Gastrocnemius medialis (tissue), 4 donors: ENCODE measurements at regions not wholly inside any gene's neighbourhood (a gene's known extent, or its start where the extent isn't known, plus 50 kb on each side); places are given as distances from the start of the nearest gene placed in this dataset.

Source experiments
- ATAC-seq, 2 donors: fragments of 150-250 bp; one replicate each; pipeline ENCODE4 v1.9.1; 2016
- DNase-seq, 2 donors: peaks; one replicate each; pipeline ENCODE4 v3.0.0-alpha.2; 2019
- H3K27ac ChIP-seq, 4 donors: fragments of 200-600 bp; sonication (generic); 1 replicate in 1 of 4; 2 replicates in 3 of 4; pipeline ENCODE4 v1.5.1; 2016 to 2018; ENCODE audit warnings: mild to moderate bottlenecking in 2 of 4, moderate library complexity in 1 of 4
- H3K27me3 ChIP-seq, 3 donors: fragments of 200-600 bp; sonication (generic) in 2 of 3; 1 replicate in 1 of 3; 2 replicates in 2 of 3; pipeline versions ENCODE4 v1.5.1 to v1.6.0; 2016 to 2019; ENCODE audit warnings: mild to moderate bottlenecking in 1 of 3, moderate library complexity in 1 of 3
- H3K36me3 ChIP-seq, 2 donors: fragments of 200-600 bp; sonication (generic) in 1 of 2; one replicate each; pipeline ENCODE4 v1.5.1; 2017 to 2018
- H3K4me1 ChIP-seq, 2 donors: fragments of 200-600 bp; sonication (generic) in 1 of 2; one replicate each; pipeline ENCODE4 v1.5.1; 2016 to 2017; ENCODE audit warnings: mild to moderate bottlenecking in 2 of 2
- H3K4me3 ChIP-seq, 4 donors: fragments of 200-600 bp; sonication (generic) in 3 of 4; 1 replicate in 1 of 4; 2 replicates in 3 of 4; pipeline ENCODE4 v1.5.1; 2016 to 2019; ENCODE audit warnings: mild to moderate bottlenecking in 2 of 4
- H3K9me3 ChIP-seq, 3 donors: fragments of 200-600 bp; sonication (generic) in 2 of 3; 1 replicate in 1 of 3; 2 replicates in 2 of 3; pipeline ENCODE4 v1.5.1; 2016 to 2019
- POLR2A ChIP-seq, 2 donors: fragments of 450-650 bp; IDR thresholded peaks; one replicate each; pipeline ENCODE4 v1.6.1; 2017; ENCODE audit warnings: antibody characterized with exemption in 2 of 2, mild to moderate bottlenecking in 2 of 2, moderate library complexity in 2 of 2
- in situ Hi-C, 4 donors: fragments of 200-750 bp; cut with MboI; loops; one replicate each; pipeline versions ENCODE4 v1.15.0 to v1.8.0; 2017; ENCODE audit warnings: low sequenced_read_pairs in 4 of 4
- intact Hi-C: fragments of 100-400 bp; cut with DNase I; formaldehyde crosslinking; loops from one replicate; pipeline ENCODE4 v1.15.1; 2023; ENCODE audit warnings: low total_unique reads
- TF ChIP-seq, protein P1 (sequence below), 5 experiments: fragments of 450-650 bp in 3 of 5; fragments of 200-600 bp in 2 of 5; sonication (generic) in 2 of 5; IDR thresholded peaks in 4 of 5; conservative IDR thresholded peaks in 1 of 5; 1 replicate in 4 of 5; 2 replicates in 1 of 5; pipeline ENCODE4 v1.5.1; 2016 to 2019; ENCODE audit warnings: antibody characterized with exemption in 5 of 5, mild to moderate bottlenecking in 3 of 5, moderate library complexity in 3 of 5

DNA sequence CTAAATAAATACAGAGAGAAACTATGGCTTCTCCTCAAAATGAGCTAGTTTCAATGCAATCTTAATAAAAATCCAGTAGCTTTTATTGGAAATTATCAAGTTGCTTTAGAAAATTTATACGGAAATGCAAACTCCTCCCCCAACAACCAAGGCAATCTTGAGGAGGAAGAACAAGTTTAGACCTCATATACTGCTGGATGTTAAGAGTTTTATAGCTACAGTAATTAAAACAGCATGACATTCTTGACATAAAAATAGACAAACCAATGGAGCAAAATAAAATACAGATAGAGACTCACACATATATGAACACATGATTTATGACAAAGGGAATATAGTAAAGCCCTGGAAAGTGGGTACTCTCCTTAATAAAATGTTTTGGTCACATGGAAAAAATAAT, 368.7 kb downstream of the C12orf75 start:
- in situ Hi-C loops = no loop called here
- Histone ChIP-seq H3K36me3 (no peaks in the 10 kb centered on the region), H3K27me3 (no peaks in the 10 kb centered on the region), H3K4me3 (no peak overlapping the region), H3K9me3 (no peaks in the 10 kb centered on the region), H3K27ac (no peak overlapping the region), H3K4me1 (no peaks in the 10 kb centered on the region)
- no peak for TF ChIP-seq POLR2A (IDR thresholded peaks at IDR 0.05)
- TF ChIP-seq, protein P1, sequence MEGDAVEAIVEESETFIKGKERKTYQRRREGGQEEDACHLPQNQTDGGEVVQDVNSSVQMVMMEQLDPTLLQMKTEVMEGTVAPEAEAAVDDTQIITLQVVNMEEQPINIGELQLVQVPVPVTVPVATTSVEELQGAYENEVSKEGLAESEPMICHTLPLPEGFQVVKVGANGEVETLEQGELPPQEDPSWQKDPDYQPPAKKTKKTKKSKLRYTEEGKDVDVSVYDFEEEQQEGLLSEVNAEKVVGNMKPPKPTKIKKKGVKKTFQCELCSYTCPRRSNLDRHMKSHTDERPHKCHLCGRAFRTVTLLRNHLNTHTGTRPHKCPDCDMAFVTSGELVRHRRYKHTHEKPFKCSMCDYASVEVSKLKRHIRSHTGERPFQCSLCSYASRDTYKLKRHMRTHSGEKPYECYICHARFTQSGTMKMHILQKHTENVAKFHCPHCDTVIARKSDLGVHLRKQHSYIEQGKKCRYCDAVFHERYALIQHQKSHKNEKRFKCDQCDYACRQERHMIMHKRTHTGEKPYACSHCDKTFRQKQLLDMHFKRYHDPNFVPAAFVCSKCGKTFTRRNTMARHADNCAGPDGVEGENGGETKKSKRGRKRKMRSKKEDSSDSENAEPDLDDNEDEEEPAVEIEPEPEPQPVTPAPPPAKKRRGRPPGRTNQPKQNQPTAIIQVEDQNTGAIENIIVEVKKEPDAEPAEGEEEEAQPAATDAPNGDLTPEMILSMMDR (IDR thresholded peaks at IDR 0.05 in 4 of 5, conservative IDR thresholded peaks at IDR 0.05 in 1 of 5) = no peak
- no peak for DNase-seq
- ATAC-seq = no peak
- intact Hi-C loops = no loop called here

GRCh38 chr12:105704787-105705186, 374.3 kb downstream of the C12orf75 start:
- Histone ChIP-seq H3K4me1 (peaks cover 17 to 22% of the 10 kb centered on the region in 2 donors), H3K4me3 (no peak overlapping the region), H3K36me3 (no peaks in the 10 kb centered on the region), H3K27me3 (no peaks in the 10 kb centered on the region), H3K27ac (peak overlapping the region in 1 of 4 donors; percentile 73), H3K9me3 (no peaks in the 10 kb centered on the region)
- ATAC-seq (no peak), DNase-seq (no peak)
- intact Hi-C loops (loop anchor here (2.0 to 10.0 kb wide), 3 partner anchors 110 to 503 kb away; no protein-coding TSS in a partner anchor), in situ Hi-C loops (loop anchor here (5.0 to 10.0 kb wide), 3 partner anchors 430 to 438 kb away; partner anchors contain the start of gene NUAK1 (in 3 of the 4))
- no peak for TF ChIP-seq POLR2A (IDR thresholded peaks at IDR 0.05)
- TF ChIP-seq, protein P1 (IDR thresholded peaks at IDR 0.05 in 4 of 5, conservative IDR thresholded peaks at IDR 0.05 in 1 of 5) = no peak

DNA sequence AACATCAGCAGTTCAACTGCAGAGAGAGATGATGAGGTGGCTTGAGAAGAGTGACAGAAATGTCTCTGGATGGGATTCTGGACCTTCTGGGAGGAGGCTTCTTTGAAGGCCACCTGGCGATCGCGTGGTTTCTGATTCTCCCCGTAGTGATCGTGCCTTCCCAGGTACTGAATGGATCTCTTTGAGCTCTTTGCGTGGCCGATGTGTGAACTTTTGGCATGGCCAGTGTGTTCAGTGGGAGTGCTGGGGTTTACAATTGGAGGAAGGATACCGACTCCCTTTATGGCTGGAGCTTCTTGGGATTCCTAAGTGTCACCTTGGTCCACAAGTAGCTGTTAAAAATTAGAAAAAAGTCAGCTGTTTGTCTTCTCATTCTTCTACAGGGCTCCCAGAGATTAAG, 374.7 kb downstream of the C12orf75 start:
- intact Hi-C loops = loop anchor here (2.0 to 10.0 kb wide), 3 partner anchors 110 to 502 kb away; no protein-coding TSS in a partner anchor
- in situ Hi-C loops = loop anchor here (5.0 to 10.0 kb wide), 3 partner anchors 430 to 437 kb away; partner anchors contain the start of gene NUAK1 (in 3 of the 4)
- Histone ChIP-seq H3K27me3 (no peaks in the 10 kb centered on the region), H3K27ac (peak overlapping the region; percentile 73 to 85 (median 76)), H3K4me1 (peaks cover 17 to 22% of the 10 kb centered on the region in 2 donors), H3K9me3 (no peaks in the 10 kb centered on the region), H3K4me3 (no peak overlapping the region), H3K36me3 (no peaks in the 10 kb centered on the region)
- TF ChIP-seq, protein P1 (IDR thresholded peaks at IDR 0.05 in 4 of 5, conservative IDR thresholded peaks at IDR 0.05 in 1 of 5) = no peak
- TF ChIP-seq POLR2A (IDR thresholded peaks at IDR 0.05) = no peak
- ATAC-seq (no peak), DNase-seq (no peak)

DNA sequence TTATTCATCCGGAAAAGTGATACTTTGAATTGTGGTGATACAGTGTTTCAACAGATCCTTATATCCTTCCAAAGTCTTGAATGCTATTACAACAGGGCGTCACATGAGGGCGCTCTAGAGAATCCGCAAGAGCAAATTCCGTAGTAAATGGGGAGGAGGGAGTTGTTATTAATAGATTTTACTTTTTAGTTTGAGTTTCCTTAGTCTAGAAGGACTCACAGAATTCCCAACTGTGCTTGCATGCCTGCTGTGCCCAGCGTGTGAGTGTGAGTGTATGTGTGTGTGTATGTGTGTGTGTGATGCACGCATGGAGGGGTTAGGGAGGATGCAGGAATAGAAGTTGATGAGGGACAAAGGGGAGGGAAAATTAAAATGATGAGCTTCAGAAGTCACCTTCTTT, 375.3 kb downstream of the C12orf75 start:
- Histone ChIP-seq H3K27ac (peak overlapping the region; percentile 73 to 85 (median 76)), H3K36me3 (no peaks in the 10 kb centered on the region), H3K4me3 (no peak overlapping the region), H3K27me3 (no peaks in the 10 kb centered on the region), H3K9me3 (no peaks in the 10 kb centered on the region), H3K4me1 (peaks cover 17 to 22% of the 10 kb centered on the region in 2 donors)
- peak; percentile 53 to 56 for ATAC-seq
- no peak for TF ChIP-seq POLR2A (IDR thresholded peaks at IDR 0.05)
- TF ChIP-seq, protein P1 (IDR thresholded peaks at IDR 0.05 in 4 of 5, conservative IDR thresholded peaks at IDR 0.05 in 1 of 5) = peak; percentile 56 to 75 (median 73)
- in situ Hi-C loops (loop anchor here (5.0 to 10.0 kb wide), 3 partner anchors 429 to 437 kb away; partner anchors contain the start of gene NUAK1 (in 3 of the 4)), intact Hi-C loops (loop anchor here (1.0 to 10.0 kb wide), 4 partner anchors 109 to 502 kb away; no protein-coding TSS in a partner anchor)
- peak in 1 of 2 donors; percentile 41 for DNase-seq
